ENCODE measurements at regions not wholly inside any gene's neighbourhood (a gene's known extent, or its start where the extent isn't known, plus 50 kb on each side); places are given as distances from the start of the nearest gene placed in this dataset.

- CTCF ChIA-PET: interaction anchor here (1.5 kb wide), 1 partner anchor 13 kb away, joined by 3 read pairs; no protein-coding TSS in a partner anchor
- H3K27ac Mint-ChIP-seq: no peak overlapping the region
- no peak for ATAC-seq
Measured at GRCh38 chr12:92585115-92585727, 117.6 kb upstream of the PLEKHG7 start.

GRCh38 chr12:92583910-92584309 lies 118.9 kb upstream of the PLEKHG7 start:
- peaks cover 5% of the 10 kb centered on the region for H3K9me3 Mint-ChIP-seq (ENCODE audit: low read depth)
- H3K4me1 Mint-ChIP-seq: no peaks in the 10 kb centered on the region
- ATAC-seq (no peak), DNase-seq (no peak)
- H3K27me3 Mint-ChIP-seq: no peaks in the 10 kb centered on the region
- H3K36me3 Mint-ChIP-seq: peaks cover 6% of the 10 kb centered on the region
- no peak overlapping the region for H3K4me3 Mint-ChIP-seq
- H3K27ac Mint-ChIP-seq: no peak overlapping the region
- CTCF ChIA-PET: interaction anchor here (1.3 to 1.5 kb wide), 2 partner anchors 14 to 555 kb away, joined by 3 read pairs; no protein-coding TSS in a partner anchor

More at GRCh38 chr12:92585115-92585727, 117.6 kb upstream of the PLEKHG7 start:
- Mint-ChIP-seq H3K27me3 (no peaks in the 10 kb centered on the region), H3K4me3 (no peak overlapping the region), H3K36me3 (peaks cover 6% of the 10 kb centered on the region), H3K4me1 (no peaks in the 10 kb centered on the region), H3K9me3 (ENCODE audit: low read depth) (peaks cover 5% of the 10 kb centered on the region)
- no peak for DNase-seq

DNA sequence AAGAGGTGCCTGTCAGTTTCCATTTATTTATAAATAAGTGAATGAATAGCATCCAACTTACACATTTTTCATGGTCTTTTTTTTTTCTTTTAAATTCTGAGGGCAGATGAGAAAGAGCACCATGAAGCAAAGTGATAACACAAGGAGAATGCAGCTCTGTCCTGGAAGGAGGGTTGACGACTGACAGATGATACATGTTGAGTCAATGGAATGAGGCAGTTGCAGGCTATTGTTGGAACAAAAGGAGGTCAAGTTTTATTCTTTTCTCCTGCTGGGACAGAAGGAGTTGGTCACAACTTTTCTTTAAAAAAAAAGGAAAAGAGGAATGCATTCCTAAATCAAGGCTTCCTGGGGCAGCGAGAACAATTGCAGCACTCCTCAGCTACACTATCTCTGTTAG lies 119.9 kb upstream of the PLEKHG7 start:
- no peak overlapping the region for H3K4me3 Mint-ChIP-seq
- ATAC-seq (no peak), DNase-seq (no peak)
- H3K36me3 Mint-ChIP-seq: peaks cover 7% of the 10 kb centered on the region
- no peaks in the 10 kb centered on the region for H3K4me1 Mint-ChIP-seq
- CTCF ChIA-PET: interaction anchor here (0.7 to 1.3 kb wide), 3 partner anchors 13 to 554 kb away, joined by 3 read pairs; no protein-coding TSS in a partner anchor
- peaks cover 5% of the 10 kb centered on the region for H3K9me3 Mint-ChIP-seq (ENCODE audit: low read depth)
- H3K27ac Mint-ChIP-seq: no peak overlapping the region
- H3K27me3 Mint-ChIP-seq: no peaks in the 10 kb centered on the region

GRCh38 chr12:92582475-92582874 lies 120.3 kb upstream of the PLEKHG7 start:
- H3K4me1 Mint-ChIP-seq: no peaks in the 10 kb centered on the region
- H3K36me3 Mint-ChIP-seq: peaks cover 7% of the 10 kb centered on the region
- no peak overlapping the region for H3K27ac Mint-ChIP-seq
- no peaks in the 10 kb centered on the region for H3K27me3 Mint-ChIP-seq
- DNase-seq (no peak), ATAC-seq (no peak)
- CTCF ChIA-PET: interaction anchor here (0.7 to 1.1 kb wide), 2 partner anchors 13 to 175 kb away, joined by 3 read pairs; no protein-coding TSS in a partner anchor
- peaks cover 5% of the 10 kb centered on the region for H3K9me3 Mint-ChIP-seq (ENCODE audit: low read depth)
- H3K4me3 Mint-ChIP-seq: no peak overlapping the region

GRCh38 chr12:92581604-92582003 lies 121.2 kb upstream of the PLEKHG7 start:
- CTCF ChIA-PET: interaction anchor here (1.1 kb wide), 1 partner anchor 12 kb away, joined by 3 read pairs; no protein-coding TSS in a partner anchor
- no peaks in the 10 kb centered on the region for H3K27me3 Mint-ChIP-seq
- no peak for ATAC-seq
- H3K4me3 Mint-ChIP-seq: no peak overlapping the region
- no peak for DNase-seq
- peaks cover 6% of the 10 kb centered on the region for H3K36me3 Mint-ChIP-seq
- no peaks in the 10 kb centered on the region for H3K4me1 Mint-ChIP-seq
- H3K27ac Mint-ChIP-seq: no peak overlapping the region
- H3K9me3 Mint-ChIP-seq (ENCODE audit: low read depth): peaks cover 9% of the 10 kb centered on the region

DNA sequence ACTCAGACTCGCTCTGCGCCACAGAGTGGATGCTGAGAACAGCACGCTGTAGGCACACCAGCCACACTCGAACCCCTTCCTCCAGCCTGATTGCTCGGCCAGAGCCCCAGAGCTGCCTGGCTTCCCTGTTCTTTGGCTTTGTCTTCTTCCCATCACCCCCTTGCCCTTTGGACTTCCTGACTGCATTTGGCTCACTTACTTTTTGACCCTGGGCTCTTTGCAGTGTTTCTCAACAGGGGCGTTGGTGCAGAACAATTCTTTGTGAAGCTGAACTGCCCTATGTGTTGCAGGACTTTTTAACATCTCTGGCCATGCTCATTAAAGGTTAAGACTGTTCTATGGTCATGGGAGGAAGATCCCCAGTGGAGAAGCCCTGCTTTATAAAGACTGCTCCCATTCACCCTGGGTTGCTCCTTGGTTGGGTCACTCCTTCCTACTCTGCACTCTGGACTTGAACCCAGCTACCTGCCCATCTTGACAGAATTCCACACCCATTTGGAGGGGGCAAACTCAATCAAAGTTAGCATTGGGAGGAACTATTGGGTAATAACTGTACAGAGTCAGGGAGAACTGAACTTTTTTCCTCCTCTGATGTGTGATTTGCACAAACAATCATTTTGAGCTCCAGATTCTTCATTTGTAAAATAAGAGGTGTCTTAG lies 127.7 kb upstream of the PLEKHG7 start:
- peaks cover 4% of the 10 kb centered on the region for H3K9me3 Mint-ChIP-seq (ENCODE audit: low read depth)
- H3K27ac Mint-ChIP-seq: no peak overlapping the region
- DNase-seq: no peak
- no peak overlapping the region for H3K4me3 Mint-ChIP-seq
- no peak for ATAC-seq
- CTCF ChIA-PET: interaction anchor here (0.6 to 2.5 kb wide), 4 partner anchors 32 to 1193 kb away, joined by 3 to 13 read pairs (median 4); no protein-coding TSS in a partner anchor
- H3K4me1 Mint-ChIP-seq: no peaks in the 10 kb centered on the region
- peaks cover 1% of the 10 kb centered on the region for H3K36me3 Mint-ChIP-seq
- H3K27me3 Mint-ChIP-seq: no peaks in the 10 kb centered on the region

- Mint-ChIP-seq H3K27ac (no peak overlapping the region), H3K4me3 (no peak overlapping the region), H3K36me3 (peaks cover 1% of the 10 kb centered on the region), H3K27me3 (no peaks in the 10 kb centered on the region), H3K4me1 (no peaks in the 10 kb centered on the region), H3K9me3 (ENCODE audit: low read depth) (peaks cover 4% of the 10 kb centered on the region)
- ATAC-seq (no peak), DNase-seq (no peak)
- CTCF ChIA-PET: interaction anchor here (1.2 to 2.5 kb wide), 3 partner anchors 75 to 1192 kb away, joined by 3 to 13 read pairs (median 3); no protein-coding TSS in a partner anchor
Measured at GRCh38 chr12:92574051-92574783, 128.6 kb upstream of the PLEKHG7 start.

DNA sequence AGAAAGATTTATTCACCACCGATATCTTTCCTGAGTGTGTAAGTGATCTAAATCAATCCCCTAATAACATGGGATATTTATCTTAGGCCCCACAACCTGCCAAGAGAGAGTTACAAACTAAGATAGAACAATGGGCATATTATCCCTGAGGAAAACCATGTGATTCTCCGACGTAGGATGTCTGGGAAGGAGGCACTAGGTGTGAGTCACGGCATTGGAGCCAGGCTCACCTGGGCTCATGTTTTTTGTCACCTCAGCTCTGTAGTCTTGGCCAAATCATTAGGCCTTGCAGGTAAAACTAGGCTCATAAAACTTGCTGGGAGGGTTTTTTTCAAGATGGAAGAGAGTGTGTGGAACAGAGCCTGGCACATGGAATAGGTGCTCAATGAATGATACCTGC lies 129.7 kb upstream of the PLEKHG7 start:
- CTCF ChIA-PET: interaction anchor here (1.2 to 2.5 kb wide), 2 partner anchors 76 to 1191 kb away, joined by 3 to 13 read pairs; no protein-coding TSS in a partner anchor
- H3K4me3 Mint-ChIP-seq: no peak overlapping the region
- no peak for DNase-seq
- no peak overlapping the region for H3K27ac Mint-ChIP-seq
- no peaks in the 10 kb centered on the region for H3K4me1 Mint-ChIP-seq
- peaks cover 4% of the 10 kb centered on the region for H3K9me3 Mint-ChIP-seq (ENCODE audit: low read depth)
- H3K36me3 Mint-ChIP-seq: peaks cover under 1% of the 10 kb centered on the region
- ATAC-seq: no peak
- no peaks in the 10 kb centered on the region for H3K27me3 Mint-ChIP-seq

DNA sequence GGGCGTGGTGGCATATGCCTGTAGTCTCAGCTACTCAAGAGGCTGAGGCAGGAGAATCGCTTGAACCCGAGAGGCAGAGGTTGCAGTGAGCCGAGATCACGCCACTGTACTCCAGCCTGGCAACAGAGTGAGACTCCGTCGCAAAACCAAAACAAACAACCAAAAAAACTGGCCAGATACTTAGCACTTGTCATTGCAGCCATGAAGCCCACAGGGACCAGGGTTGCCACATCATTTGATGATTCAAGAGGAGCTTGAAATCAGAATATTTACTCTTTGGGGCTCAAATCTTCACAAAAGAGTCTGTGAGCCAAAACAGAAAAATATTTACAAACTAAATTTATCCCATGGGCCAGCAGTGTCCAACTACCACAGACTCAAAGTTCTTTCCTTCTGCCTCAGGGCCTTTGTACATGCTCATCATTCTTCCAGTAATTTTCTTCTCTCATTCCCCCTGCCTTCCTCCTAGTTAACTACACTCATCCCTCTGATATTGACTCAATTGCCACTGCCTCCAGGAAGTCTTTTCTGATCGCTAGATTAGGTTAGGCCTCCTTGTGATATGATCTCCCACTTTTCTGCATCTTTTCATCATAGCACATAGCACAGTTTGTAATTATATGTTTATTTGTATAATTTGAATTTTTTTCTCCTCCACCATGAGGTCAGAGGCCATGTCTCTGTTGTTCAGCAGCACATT lies 130.8 kb upstream of the PLEKHG7 start:
- Mint-ChIP-seq H3K9me3 (ENCODE audit: low read depth) (peaks cover 2% of the 10 kb centered on the region), H3K36me3 (peaks cover 3% of the 10 kb centered on the region), H3K27me3 (no peaks in the 10 kb centered on the region), H3K4me1 (peaks cover 3% of the 10 kb centered on the region), H3K27ac (no peak overlapping the region), H3K4me3 (no peak overlapping the region)
- ATAC-seq (no peak), DNase-seq (no peak)
- CTCF ChIA-PET: interaction anchor here (1.3 to 2.9 kb wide), 4 partner anchors 11 to 761 kb away, joined by 3 to 11 read pairs (median 8); no protein-coding TSS in a partner anchor

GRCh38 chr12:92571169-92571568 lies 131.6 kb upstream of the PLEKHG7 start:
- H3K4me1 Mint-ChIP-seq: peaks cover 7% of the 10 kb centered on the region
- H3K27me3 Mint-ChIP-seq: no peaks in the 10 kb centered on the region
- H3K4me3 Mint-ChIP-seq: no peak overlapping the region
- DNase-seq (no peak), ATAC-seq (no peak)
- no peaks in the 10 kb centered on the region for H3K9me3 Mint-ChIP-seq (ENCODE audit: low read depth)
- peaks cover 8% of the 10 kb centered on the region for H3K36me3 Mint-ChIP-seq
- CTCF ChIA-PET: interaction anchor here (0.9 to 2.9 kb wide), 7 partner anchors 10 to 760 kb away, joined by 3 to 11 read pairs (median 4); no protein-coding TSS in a partner anchor
- H3K27ac Mint-ChIP-seq: no peak overlapping the region

DNA sequence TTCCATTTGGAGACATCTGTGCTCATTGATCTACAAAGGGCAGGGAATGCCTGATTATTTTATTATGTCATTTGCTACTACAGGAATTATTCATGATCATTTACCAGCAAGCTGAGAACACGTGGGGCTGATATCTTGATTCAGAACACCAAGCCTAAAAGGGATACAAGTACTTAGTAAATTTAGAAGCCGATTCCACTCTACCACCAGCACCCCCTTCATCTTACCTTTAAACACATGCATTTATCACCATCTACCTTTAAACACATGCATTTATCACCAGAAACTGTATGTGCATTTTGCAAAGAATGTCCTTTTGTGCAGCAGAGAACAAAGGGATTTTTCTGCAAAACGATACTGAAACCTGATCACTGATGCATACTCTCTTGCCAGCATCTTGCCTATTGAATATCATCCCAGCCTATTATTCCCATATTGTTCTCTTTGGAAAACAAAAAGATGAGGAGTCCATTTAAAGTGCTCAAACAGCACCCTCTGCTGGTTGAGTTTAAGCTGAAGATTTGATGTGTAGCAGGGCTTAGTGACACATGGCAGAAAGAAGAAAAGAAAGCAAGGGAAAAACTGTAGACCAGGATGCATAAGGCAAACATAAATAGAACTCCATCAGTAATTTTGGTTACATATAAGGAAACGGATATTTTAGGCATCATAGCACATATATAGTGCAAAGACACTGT lies 132.6 kb upstream of the PLEKHG7 start:
- Mint-ChIP-seq H3K4me3 (no peak overlapping the region), H3K4me1 (peaks cover 10% of the 10 kb centered on the region), H3K36me3 (peaks cover 14% of the 10 kb centered on the region), H3K27me3 (no peaks in the 10 kb centered on the region), H3K27ac (no peak overlapping the region), H3K9me3 (ENCODE audit: low read depth) (peaks cover 6% of the 10 kb centered on the region)
- CTCF ChIA-PET: interaction anchor here (0.6 to 2.9 kb wide), 19 partner anchors 9 to 1189 kb away, joined by 3 to 13 read pairs (median 4); no protein-coding TSS in a partner anchor
- DNase-seq (peak; percentile 50), ATAC-seq (peak; percentile 79)

DNA sequence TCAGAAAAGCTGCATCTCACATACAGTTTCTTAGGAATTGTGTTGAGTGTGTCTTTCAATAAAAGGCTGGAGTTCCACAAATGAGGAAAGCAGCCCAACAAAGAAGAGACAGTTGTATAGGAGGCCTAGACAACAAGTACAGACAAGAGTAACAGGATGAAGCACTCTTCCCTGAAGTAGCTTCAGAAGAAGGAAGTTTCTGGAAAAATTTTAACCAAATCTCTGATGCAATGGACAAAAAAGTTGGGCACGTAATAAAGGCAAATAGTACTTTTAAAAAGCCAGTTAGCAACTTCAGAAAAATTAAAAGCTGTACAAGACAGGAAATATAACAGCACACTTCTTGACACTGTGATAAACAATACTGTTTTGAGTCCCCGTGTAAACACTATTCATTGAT lies 134.1 kb upstream of the PLEKHG7 start:
- H3K4me3 Mint-ChIP-seq: no peak overlapping the region
- H3K27ac Mint-ChIP-seq: no peak overlapping the region
- H3K9me3 Mint-ChIP-seq (ENCODE audit: low read depth): peaks cover 6% of the 10 kb centered on the region
- peaks cover 17% of the 10 kb centered on the region for H3K36me3 Mint-ChIP-seq
- ATAC-seq (no peak), DNase-seq (no peak)
- no peaks in the 10 kb centered on the region for H3K27me3 Mint-ChIP-seq
- CTCF ChIA-PET: interaction anchor here (1.0 to 2.7 kb wide), 7 partner anchors 15 to 1188 kb away, joined by 3 to 13 read pairs (median 4); no protein-coding TSS in a partner anchor
- peaks cover 10% of the 10 kb centered on the region for H3K4me1 Mint-ChIP-seq

Measured in activated CD8-positive, alpha-beta memory T cell treated with anti-CD3 and anti-CD28 coated beads, Interleukin-2, amount 10 ng/mL, durations not matched to agents 7 days and 5 days (primary cell).